Breast epithelium (tissue), 3 donors: ENCODE measurements at regions not wholly inside any gene's neighbourhood (a gene's known extent, or its start where the extent isn't known, plus 50 kb on each side); places are given as distances from the start of the nearest gene placed in this dataset.

ENCODE experiments used
- CTCF ChIP-seq, 3 donors: fragments of 450-650 bp; IDR thresholded peaks; one replicate each; pipeline ENCODE4 v1.5.1; 2016 to 2017; ENCODE audit warnings: antibody characterized with exemption in 3 of 3, mild to moderate bottlenecking in 3 of 3, moderate library complexity in 3 of 3
- POLR2A ChIP-seq: fragments of 450-650 bp; IDR thresholded peaks from one replicate; pipeline ENCODE4 v1.6.1; 2016; ENCODE audit warnings: antibody characterized with exemption, mild to moderate bottlenecking, moderate library complexity
- POLR2AphosphoS5 ChIP-seq, 3 donors: sonication (generic); formaldehyde crosslinking; IDR thresholded peaks; one replicate each; pipeline ENCODE4 v1.6.1; 2017; ENCODE audit warnings: antibody characterized with exemption in 3 of 3

GRCh38 chr16:52958951-52959350 is 93.7 kb downstream of the CHD9NB start:
- no peak for TF ChIP-seq CTCF (IDR thresholded peaks at IDR 0.05)
- TF ChIP-seq POLR2AphosphoS5 (IDR thresholded peaks at IDR 0.05) = no peak
- TF ChIP-seq POLR2A = no peak
